ENCODE measurements at regions not wholly inside any gene's neighbourhood (a gene's known extent, or its start where the extent isn't known, plus 50 kb on each side); places are given as distances from the start of the nearest gene placed in this dataset.

- no peak for TF ChIP-seq CTCF (IDR thresholded peaks at IDR 0.05; ENCODE audit: poor library complexity)
- TF ChIP-seq EZH2phosphoT487 (IDR thresholded peaks at IDR 0.05; ENCODE audit: low read depth, severe bottlenecking, unreplicated experiment) = no peak
- no peak for TF ChIP-seq EZH2 (IDR thresholded peaks at IDR 0.05; ENCODE audit: borderline replicate concordance)
Observed at GRCh38 chr15:25536801-25537611, 98.2 kb upstream of the UBE3A start.

Data from hepatocyte (in vitro differentiated cells).